RWPE2 (cell line): ENCODE measurements at regions not wholly inside any gene's neighbourhood (a gene's known extent, or its start where the extent isn't known, plus 50 kb on each side); places are given as distances from the start of the nearest gene placed in this dataset.

Experiments
- ATAC-seq: fragments of 200-7000 bp; cut with Tn5 transposase; 3 replicates; pipeline ENCODE4 v1.9.1; 2021; ENCODE audit warnings: low read depth
- DNase-seq: peaks from one replicate; pipeline ENCODE4 v3.0.0-alpha.2; 2020; ENCODE audit warnings: low spot score
- H3K27ac ChIP-seq: fragments of 450-650 bp; 2 replicates; pipeline ENCODE4 v1.5.1; 2017; ENCODE audit warnings: mild to moderate bottlenecking; ENCODE audit not compliant: poor library complexity, severe bottlenecking
- H3K27me3 ChIP-seq: fragments of 250-450 bp; sonication (Bioruptor Pico); 2 replicates; pipeline ENCODE4 v1.5.1; 2021; ENCODE audit warnings: mild to moderate bottlenecking, moderate library complexity; ENCODE audit not compliant: insufficient read depth, poor library complexity, severe bottlenecking
- H3K36me3 ChIP-seq: fragments of 250-450 bp; sonication (Bioruptor Pico); 2 replicates; pipeline ENCODE4 v1.5.1; 2020; ENCODE audit warnings: low read depth, mild to moderate bottlenecking, moderate library complexity
- H3K4me1 ChIP-seq: fragments of 250-450 bp; sonication (Bioruptor Pico); 2 replicates; pipeline ENCODE4 v1.5.1; 2021; ENCODE audit warnings: mild to moderate bottlenecking, moderate library complexity; ENCODE audit not compliant: insufficient read depth, poor library complexity, severe bottlenecking
- H3K4me3 ChIP-seq: fragments of 250-450 bp; sonication (Bioruptor Pico); 2 replicates; pipeline ENCODE4 v1.5.1; 2021; ENCODE audit warnings: mild to moderate bottlenecking, moderate library complexity; ENCODE audit not compliant: severe bottlenecking
- H3K9me3 ChIP-seq: fragments of 250-450 bp; sonication (Bioruptor Pico); 2 replicates; pipeline ENCODE4 v1.5.1; 2021; ENCODE audit warnings: mild to moderate bottlenecking, moderate library complexity; ENCODE audit not compliant: severe bottlenecking
- TF ChIP-seq, protein P1 (sequence below): fragments of 450-650 bp; IDR thresholded peaks from one replicate; pipeline ENCODE4 v1.5.1; 2017; ENCODE audit warnings: mild to moderate bottlenecking, moderate library complexity; ENCODE audit not compliant: poor library complexity, severe bottlenecking

GRCh38 chr15:56806148-56806536 lies 72.8 kb upstream of the ZNF280D start:
- DNase-seq (no peak), ATAC-seq (peak; percentile 35; the same call in 2 of the 3 replicates)
- peak overlapping the region; percentile 34 for H3K27ac ChIP-seq
- H3K9me3 ChIP-seq = peaks cover 6% of the 10 kb centered on the region
- H3K4me3 ChIP-seq = no peak overlapping the region
- TF ChIP-seq, protein P1, sequence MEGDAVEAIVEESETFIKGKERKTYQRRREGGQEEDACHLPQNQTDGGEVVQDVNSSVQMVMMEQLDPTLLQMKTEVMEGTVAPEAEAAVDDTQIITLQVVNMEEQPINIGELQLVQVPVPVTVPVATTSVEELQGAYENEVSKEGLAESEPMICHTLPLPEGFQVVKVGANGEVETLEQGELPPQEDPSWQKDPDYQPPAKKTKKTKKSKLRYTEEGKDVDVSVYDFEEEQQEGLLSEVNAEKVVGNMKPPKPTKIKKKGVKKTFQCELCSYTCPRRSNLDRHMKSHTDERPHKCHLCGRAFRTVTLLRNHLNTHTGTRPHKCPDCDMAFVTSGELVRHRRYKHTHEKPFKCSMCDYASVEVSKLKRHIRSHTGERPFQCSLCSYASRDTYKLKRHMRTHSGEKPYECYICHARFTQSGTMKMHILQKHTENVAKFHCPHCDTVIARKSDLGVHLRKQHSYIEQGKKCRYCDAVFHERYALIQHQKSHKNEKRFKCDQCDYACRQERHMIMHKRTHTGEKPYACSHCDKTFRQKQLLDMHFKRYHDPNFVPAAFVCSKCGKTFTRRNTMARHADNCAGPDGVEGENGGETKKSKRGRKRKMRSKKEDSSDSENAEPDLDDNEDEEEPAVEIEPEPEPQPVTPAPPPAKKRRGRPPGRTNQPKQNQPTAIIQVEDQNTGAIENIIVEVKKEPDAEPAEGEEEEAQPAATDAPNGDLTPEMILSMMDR = no peak
- no peaks in the 10 kb centered on the region for H3K36me3 ChIP-seq
- H3K4me1 ChIP-seq = peaks cover 11% of the 10 kb centered on the region
- H3K27me3 ChIP-seq = no peaks in the 10 kb centered on the region

- Histone ChIP-seq H3K4me3 (no peak overlapping the region), H3K4me1 (peaks cover 11% of the 10 kb centered on the region), H3K9me3 (peaks cover 6% of the 10 kb centered on the region), H3K36me3 (no peaks in the 10 kb centered on the region), H3K27ac (peak overlapping the region; percentile 34), H3K27me3 (no peaks in the 10 kb centered on the region)
- TF ChIP-seq, protein P1 = no peak
- ATAC-seq = peak; percentile 100
- peak; percentile 81 for DNase-seq
Observed at GRCh38 chr15:56805466-56806147, 72.3 kb upstream of the ZNF280D start.

DNA sequence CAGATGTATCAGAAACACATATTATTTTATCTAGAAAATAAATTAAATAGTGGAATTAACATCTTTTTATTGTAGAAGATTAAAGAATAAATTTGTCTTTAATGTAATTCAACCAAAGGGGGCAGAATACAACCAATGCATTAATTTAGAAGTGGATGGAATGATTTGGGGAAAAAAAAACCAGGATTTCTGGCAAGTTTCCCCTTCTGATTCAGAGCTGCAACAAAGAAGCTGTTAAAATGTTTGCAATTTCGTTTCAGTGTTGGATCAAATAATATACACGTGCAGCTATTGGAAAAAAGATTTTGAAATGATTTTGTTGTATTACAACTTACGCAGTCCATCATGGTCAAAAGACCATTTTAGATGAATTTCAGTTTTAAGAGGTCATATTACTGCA lies 71.6 kb upstream of the ZNF280D start:
- no peak for DNase-seq
- Histone ChIP-seq H3K4me3 (no peak overlapping the region), H3K9me3 (peaks cover 6% of the 10 kb centered on the region), H3K27ac (no peak overlapping the region), H3K36me3 (no peaks in the 10 kb centered on the region), H3K27me3 (no peaks in the 10 kb centered on the region), H3K4me1 (peaks cover 11% of the 10 kb centered on the region)
- no peak for ATAC-seq
- TF ChIP-seq, protein P1 = no peak

DNA sequence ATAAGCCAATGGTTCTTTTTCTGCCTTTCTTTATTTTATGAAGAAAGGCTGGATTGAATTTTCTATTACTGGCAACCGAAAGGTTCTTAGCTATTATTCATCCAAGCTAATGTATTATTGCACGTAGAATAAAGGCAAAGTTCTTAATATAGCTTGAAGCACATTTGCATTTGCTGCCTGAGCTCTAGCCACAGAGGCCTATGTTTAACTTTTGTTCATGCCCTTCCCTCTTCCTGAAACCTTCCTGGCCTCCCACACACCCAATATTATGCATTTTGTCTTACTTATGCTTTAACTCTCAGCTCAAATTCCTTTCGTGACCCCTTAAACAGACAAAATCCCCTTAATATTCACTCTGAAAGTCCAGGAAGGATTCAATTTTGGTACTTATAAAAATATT lies 71.0 kb upstream of the ZNF280D start:
- TF ChIP-seq, protein P1 = no peak
- no peak overlapping the region for H3K4me3 ChIP-seq
- H3K27ac ChIP-seq = no peak overlapping the region
- H3K27me3 ChIP-seq = no peaks in the 10 kb centered on the region
- no peaks in the 10 kb centered on the region for H3K36me3 ChIP-seq
- DNase-seq = no peak
- H3K4me1 ChIP-seq = peaks cover 11% of the 10 kb centered on the region
- H3K9me3 ChIP-seq = peaks cover 6% of the 10 kb centered on the region
- ATAC-seq = no peak

GRCh38 chr15:56802161-56802560 lies 68.9 kb upstream of the ZNF280D start:
- no peak overlapping the region for H3K4me3 ChIP-seq
- peaks cover 11% of the 10 kb centered on the region for H3K4me1 ChIP-seq
- H3K27me3 ChIP-seq = no peaks in the 10 kb centered on the region
- no peaks in the 10 kb centered on the region for H3K9me3 ChIP-seq
- no peak for DNase-seq
- TF ChIP-seq, protein P1 = no peak
- no peak for ATAC-seq
- H3K36me3 ChIP-seq = no peaks in the 10 kb centered on the region
- H3K27ac ChIP-seq = no peak overlapping the region
